Liver (tissue), 3 donors: ENCODE measurements at regions not wholly inside any gene's neighbourhood (a gene's known extent, or its start where the extent isn't known, plus 50 kb on each side); places are given as distances from the start of the nearest gene placed in this dataset.

Experiments used
- CTCF ChIP-seq: fragments of 150-350 bp; IDR thresholded peaks from 2 replicates; pipeline ENCODE4 v1.5.1; 2017; ENCODE audit warnings: improper control_type of control experiment, low read depth, low read length; ENCODE audit not compliant: missing input control
- EGR1 ChIP-seq, 2 donors: IDR thresholded peaks; 2 replicates each; pipeline ENCODE4 v1.6.1; 2016 to 2018; ENCODE audit warnings: antibody characterized with exemption in 2 of 2, low read depth in 2 of 2
- JUND ChIP-seq, 2 donors: IDR thresholded peaks; 2 replicates each; pipeline ENCODE4 v1.6.1; 2016; ENCODE audit warnings: antibody characterized with exemption in 2 of 2
- RAD21 ChIP-seq, 2 donors: IDR thresholded peaks; 2 replicates each; pipeline ENCODE4 v1.6.1; 2016; ENCODE audit warnings: antibody characterized with exemption in 2 of 2, mild to moderate bottlenecking in 2 of 2
- REST ChIP-seq: IDR thresholded peaks from 2 replicates; pipeline ENCODE4 v1.6.1; 2016; ENCODE audit warnings: antibody characterized with exemption, mild to moderate bottlenecking
- RXRA ChIP-seq, 2 donors: IDR thresholded peaks; 2 replicates each; pipeline ENCODE4 v1.6.1; 2017 to 2018; ENCODE audit warnings: antibody characterized with exemption in 2 of 2, mild to moderate bottlenecking in 1 of 2
- YY1 ChIP-seq: IDR thresholded peaks from 2 replicates; pipeline ENCODE4 v1.6.1; 2016; ENCODE audit warnings: antibody characterized with exemption, mild to moderate bottlenecking
- donor health status: healthy.
- donor health status: healthy.

GRCh38 chr6:3523966-3524365 is 67.1 kb upstream of the SLC22A23 start:
- no peak for TF ChIP-seq RXRA (IDR thresholded peaks at IDR 0.05)
- TF ChIP-seq REST = no peak
- no peak for TF ChIP-seq YY1
- TF ChIP-seq CTCF = no peak
- no peak for TF ChIP-seq JUND (IDR thresholded peaks at IDR 0.05)
- no peak for TF ChIP-seq RAD21 (IDR thresholded peaks at IDR 0.05)
- TF ChIP-seq EGR1 (IDR thresholded peaks at IDR 0.05; ENCODE audit: low read depth in 2 of 2) = no peak
